Loucy (cell line): ENCODE measurements at regions not wholly inside any gene's neighbourhood (a gene's known extent, or its start where the extent isn't known, plus 50 kb on each side); places are given as distances from the start of the nearest gene placed in this dataset.

Experiments used
- EZH2phosphoT487 ChIP-seq: fragments of 200-600 bp; IDR thresholded peaks from 2 replicates; pipeline ENCODE4 v1.6.1; 2018; ENCODE audit warnings: antibody characterized with exemption, mild to moderate bottlenecking, moderate library complexity, borderline replicate concordance
- TF ChIP-seq, protein P1 (sequence below): fragments of 200-600 bp; sonication (generic); conservative IDR thresholded peaks from 2 replicates; pipeline ENCODE4 v1.5.1; 2014; ENCODE audit warnings: mild to moderate bottlenecking, antibody characterized with exemption, low read length

DNA sequence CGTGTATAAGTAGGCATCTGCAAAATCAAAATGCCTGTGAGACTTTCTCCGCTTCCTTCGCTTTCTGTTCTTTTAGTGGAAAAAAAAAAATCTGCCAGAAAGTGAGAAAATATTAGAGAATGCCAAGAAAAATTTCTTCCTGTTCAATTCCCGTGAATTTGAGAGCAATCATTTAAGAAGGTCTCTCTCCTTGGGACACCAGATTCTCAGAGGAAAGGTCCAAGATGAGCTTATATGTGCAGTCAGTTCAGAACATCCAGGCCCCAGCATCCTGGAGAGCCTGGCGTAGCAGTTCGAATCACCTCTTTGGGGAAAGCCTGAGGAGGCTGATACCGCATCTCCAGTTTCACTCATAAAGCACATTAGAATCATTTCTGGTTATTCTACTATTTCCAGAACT, 912.8 kb downstream of the GALC start:
- TF ChIP-seq, protein P1, sequence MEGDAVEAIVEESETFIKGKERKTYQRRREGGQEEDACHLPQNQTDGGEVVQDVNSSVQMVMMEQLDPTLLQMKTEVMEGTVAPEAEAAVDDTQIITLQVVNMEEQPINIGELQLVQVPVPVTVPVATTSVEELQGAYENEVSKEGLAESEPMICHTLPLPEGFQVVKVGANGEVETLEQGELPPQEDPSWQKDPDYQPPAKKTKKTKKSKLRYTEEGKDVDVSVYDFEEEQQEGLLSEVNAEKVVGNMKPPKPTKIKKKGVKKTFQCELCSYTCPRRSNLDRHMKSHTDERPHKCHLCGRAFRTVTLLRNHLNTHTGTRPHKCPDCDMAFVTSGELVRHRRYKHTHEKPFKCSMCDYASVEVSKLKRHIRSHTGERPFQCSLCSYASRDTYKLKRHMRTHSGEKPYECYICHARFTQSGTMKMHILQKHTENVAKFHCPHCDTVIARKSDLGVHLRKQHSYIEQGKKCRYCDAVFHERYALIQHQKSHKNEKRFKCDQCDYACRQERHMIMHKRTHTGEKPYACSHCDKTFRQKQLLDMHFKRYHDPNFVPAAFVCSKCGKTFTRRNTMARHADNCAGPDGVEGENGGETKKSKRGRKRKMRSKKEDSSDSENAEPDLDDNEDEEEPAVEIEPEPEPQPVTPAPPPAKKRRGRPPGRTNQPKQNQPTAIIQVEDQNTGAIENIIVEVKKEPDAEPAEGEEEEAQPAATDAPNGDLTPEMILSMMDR: no peak
- TF ChIP-seq EZH2phosphoT487: no peak
